ENCODE measurements at regions not wholly inside any gene's neighbourhood (a gene's known extent, or its start where the extent isn't known, plus 50 kb on each side); places are given as distances from the start of the nearest gene placed in this dataset.

DNA sequence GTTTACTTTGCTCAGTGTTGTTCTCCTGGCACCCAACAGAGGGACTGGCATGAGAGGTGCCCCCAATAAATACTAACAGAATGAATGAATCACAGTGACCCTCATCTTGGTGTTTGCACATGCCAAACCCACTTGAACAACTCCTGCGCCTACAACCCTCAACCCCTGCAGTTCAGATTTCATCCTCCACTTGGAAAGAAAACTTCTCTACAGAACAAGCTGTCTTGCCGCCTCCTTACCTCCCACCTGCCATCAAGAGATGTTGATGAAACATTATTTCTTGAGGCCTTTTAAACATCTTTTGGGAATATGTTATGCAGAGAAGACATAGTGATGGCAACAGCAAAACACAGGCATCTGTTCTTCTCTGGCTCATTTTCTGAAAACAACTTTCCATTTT is 216.0 kb upstream of the SH3BP4 start:
- no peak for TF ChIP-seq POLR2A (IDR thresholded peaks at IDR 0.05)
- TF ChIP-seq, protein P1, sequence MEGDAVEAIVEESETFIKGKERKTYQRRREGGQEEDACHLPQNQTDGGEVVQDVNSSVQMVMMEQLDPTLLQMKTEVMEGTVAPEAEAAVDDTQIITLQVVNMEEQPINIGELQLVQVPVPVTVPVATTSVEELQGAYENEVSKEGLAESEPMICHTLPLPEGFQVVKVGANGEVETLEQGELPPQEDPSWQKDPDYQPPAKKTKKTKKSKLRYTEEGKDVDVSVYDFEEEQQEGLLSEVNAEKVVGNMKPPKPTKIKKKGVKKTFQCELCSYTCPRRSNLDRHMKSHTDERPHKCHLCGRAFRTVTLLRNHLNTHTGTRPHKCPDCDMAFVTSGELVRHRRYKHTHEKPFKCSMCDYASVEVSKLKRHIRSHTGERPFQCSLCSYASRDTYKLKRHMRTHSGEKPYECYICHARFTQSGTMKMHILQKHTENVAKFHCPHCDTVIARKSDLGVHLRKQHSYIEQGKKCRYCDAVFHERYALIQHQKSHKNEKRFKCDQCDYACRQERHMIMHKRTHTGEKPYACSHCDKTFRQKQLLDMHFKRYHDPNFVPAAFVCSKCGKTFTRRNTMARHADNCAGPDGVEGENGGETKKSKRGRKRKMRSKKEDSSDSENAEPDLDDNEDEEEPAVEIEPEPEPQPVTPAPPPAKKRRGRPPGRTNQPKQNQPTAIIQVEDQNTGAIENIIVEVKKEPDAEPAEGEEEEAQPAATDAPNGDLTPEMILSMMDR (IDR thresholded peaks at IDR 0.05) = no peak

Measured in lower leg skin (tissue), 3 donors.